Mammary epithelial cell (primary cell): ENCODE measurements at regions not wholly inside any gene's neighbourhood (a gene's known extent, or its start where the extent isn't known, plus 50 kb on each side); places are given as distances from the start of the nearest gene placed in this dataset.

Experiments used
- CTCF ChIP-seq, 2 donors: IDR thresholded peaks in 1 of 2; conservative IDR thresholded peaks in 1 of 2; 2 replicates each; pipeline ENCODE4 v1.5.1; 2011 to 2012; ENCODE audit warnings: inconsistent platforms in 2 of 2, low read length in 2 of 2, mild to moderate bottlenecking in 2 of 2, control low read depth in 1 of 2, low read depth in 1 of 2; ENCODE audit not compliant: insufficient read depth in 1 of 2; ENCODE audit errors: extremely low read depth in 1 of 2
- EZH2 ChIP-seq: IDR thresholded peaks from 2 replicates; pipeline ENCODE4 v1.6.1; 2012; ENCODE audit warnings: low read length, inconsistent platforms, borderline replicate concordance

GRCh38 chr16:55401046-55401445 is 77.0 kb downstream of the IRX6 start:
- no peak for TF ChIP-seq CTCF (conservative IDR thresholded peaks at IDR 0.05 in 1 of 2, IDR thresholded peaks at IDR 0.05 in 1 of 2; ENCODE audit: extremely low read depth in 1 of 2, insufficient read depth in 1 of 2, low read depth in 1 of 2, low read length in 2 of 2)
- no peak for TF ChIP-seq EZH2
